ENCODE measurements at regions not wholly inside any gene's neighbourhood (a gene's known extent, or its start where the extent isn't known, plus 50 kb on each side); places are given as distances from the start of the nearest gene placed in this dataset.

DNA sequence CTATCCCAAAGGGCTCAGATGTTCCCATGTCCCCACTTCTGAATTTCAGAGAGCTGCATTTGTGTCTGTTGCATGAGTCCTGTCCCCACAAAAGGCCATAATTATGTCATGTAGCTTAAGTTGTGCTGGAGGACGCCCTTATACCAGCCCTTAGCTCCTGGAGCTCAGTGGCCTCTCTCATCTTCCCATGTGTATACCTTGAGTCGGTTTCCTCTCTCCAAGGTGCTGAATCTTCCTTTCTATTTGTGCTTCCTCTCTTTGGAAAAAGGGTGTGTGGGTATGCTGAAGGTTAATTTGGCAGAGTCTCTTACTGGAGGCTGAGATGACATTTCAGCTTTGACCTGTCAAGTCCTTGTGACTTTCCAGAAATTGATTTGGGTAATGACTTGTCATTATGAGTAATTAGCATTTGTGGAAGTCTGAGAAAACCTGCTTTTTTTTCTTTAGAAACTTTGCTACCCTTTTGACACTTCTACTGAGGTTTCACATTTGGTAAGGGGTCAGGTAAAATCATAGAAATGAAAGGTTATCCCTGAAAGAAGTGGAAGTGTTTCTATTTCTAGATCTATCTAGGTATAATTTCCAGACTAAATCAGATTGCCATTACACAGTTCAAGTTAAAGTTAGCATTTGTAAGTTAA, 185.4 kb downstream of the ABCC12 start:
- H3K9me3 ChIP-seq (ENCODE audit: control insufficient read depth, low read length), result peaks cover 2% of the 10 kb centered on the region
- TF ChIP-seq, protein P1, sequence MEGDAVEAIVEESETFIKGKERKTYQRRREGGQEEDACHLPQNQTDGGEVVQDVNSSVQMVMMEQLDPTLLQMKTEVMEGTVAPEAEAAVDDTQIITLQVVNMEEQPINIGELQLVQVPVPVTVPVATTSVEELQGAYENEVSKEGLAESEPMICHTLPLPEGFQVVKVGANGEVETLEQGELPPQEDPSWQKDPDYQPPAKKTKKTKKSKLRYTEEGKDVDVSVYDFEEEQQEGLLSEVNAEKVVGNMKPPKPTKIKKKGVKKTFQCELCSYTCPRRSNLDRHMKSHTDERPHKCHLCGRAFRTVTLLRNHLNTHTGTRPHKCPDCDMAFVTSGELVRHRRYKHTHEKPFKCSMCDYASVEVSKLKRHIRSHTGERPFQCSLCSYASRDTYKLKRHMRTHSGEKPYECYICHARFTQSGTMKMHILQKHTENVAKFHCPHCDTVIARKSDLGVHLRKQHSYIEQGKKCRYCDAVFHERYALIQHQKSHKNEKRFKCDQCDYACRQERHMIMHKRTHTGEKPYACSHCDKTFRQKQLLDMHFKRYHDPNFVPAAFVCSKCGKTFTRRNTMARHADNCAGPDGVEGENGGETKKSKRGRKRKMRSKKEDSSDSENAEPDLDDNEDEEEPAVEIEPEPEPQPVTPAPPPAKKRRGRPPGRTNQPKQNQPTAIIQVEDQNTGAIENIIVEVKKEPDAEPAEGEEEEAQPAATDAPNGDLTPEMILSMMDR (IDR thresholded peaks at IDR 0.05), result no peak
- no peaks in the 10 kb centered on the region for H3K4me1 ChIP-seq
- no peak overlapping the region for H2AFZ ChIP-seq
- no peak overlapping the region for H3K27ac ChIP-seq
- no peak overlapping the region for H3K9ac ChIP-seq
- H3K4me3 ChIP-seq (ENCODE audit: low read depth, low read length), result no peak overlapping the region
- no peaks in the 10 kb centered on the region for H3K36me3 ChIP-seq (ENCODE audit: control insufficient read depth, insufficient read depth, low read length)
- no peak overlapping the region for H3K4me2 ChIP-seq (ENCODE audit: low read length)
- no peaks in the 10 kb centered on the region for H3K79me2 ChIP-seq
- no peaks in the 10 kb centered on the region for H3K27me3 ChIP-seq (ENCODE audit: control insufficient read depth, insufficient read depth, low read length)

DNA sequence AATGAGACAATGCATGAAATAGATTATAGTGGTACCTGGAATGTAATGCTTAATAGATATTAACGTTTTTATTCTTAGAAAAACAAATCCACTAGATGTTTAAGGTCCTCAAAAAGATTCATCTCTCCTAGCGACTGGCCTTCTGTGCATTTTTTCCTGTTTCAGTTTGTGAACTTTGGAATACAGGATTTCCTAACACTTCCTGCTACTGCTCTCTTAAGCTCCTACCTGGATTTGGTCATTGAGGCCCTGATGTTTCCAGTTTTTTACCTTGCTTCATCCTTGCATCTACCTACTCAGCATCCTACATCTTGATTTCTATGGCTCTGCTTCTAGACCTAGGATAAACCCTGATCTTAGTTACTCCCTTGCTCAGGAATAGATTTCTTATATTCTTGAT, 188.4 kb downstream of the ABCC12 start:
- H3K79me2 ChIP-seq, result no peaks in the 10 kb centered on the region
- no peaks in the 10 kb centered on the region for H3K9me3 ChIP-seq (ENCODE audit: control insufficient read depth, low read length)
- H3K9ac ChIP-seq, result no peak overlapping the region
- no peak overlapping the region for H3K27ac ChIP-seq
- H3K27me3 ChIP-seq (ENCODE audit: control insufficient read depth, insufficient read depth, low read length), result no peaks in the 10 kb centered on the region
- H3K4me3 ChIP-seq (ENCODE audit: low read depth, low read length), result no peak overlapping the region
- TF ChIP-seq, protein P1 (IDR thresholded peaks at IDR 0.05), result no peak
- no peaks in the 10 kb centered on the region for H3K36me3 ChIP-seq (ENCODE audit: control insufficient read depth, insufficient read depth, low read length)
- no peaks in the 10 kb centered on the region for H3K4me1 ChIP-seq
- no peak overlapping the region for H3K4me2 ChIP-seq (ENCODE audit: low read length)
- no peak overlapping the region for H2AFZ ChIP-seq

DNA sequence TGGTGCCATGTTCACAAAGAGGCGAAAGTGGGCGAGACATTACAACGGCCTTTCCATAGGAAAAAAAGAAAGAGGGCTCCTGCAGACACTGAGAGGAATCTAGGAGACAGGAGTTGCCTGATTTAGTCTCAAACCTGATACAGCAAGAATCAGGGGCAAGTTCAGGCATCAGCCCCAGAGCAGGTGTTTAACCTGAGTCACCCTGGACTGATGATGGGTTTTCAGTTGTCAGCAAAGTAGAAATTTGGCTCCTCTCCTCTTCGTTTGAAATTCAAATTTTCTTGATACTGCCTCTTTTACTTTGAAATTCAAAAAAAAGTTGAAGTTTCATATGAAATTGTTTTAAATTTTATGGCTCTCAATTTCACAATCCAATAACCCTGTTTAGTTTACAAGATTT, 189.5 kb downstream of the ABCC12 start:
- Histone ChIP-seq H3K27ac (no peak overlapping the region), H3K4me2 (ENCODE audit: low read length) (no peak overlapping the region), H3K9ac (no peak overlapping the region), H3K9me3 (ENCODE audit: control insufficient read depth, low read length) (no peaks in the 10 kb centered on the region), H2AFZ (no peak overlapping the region), H3K79me2 (no peaks in the 10 kb centered on the region), H3K36me3 (ENCODE audit: control insufficient read depth, insufficient read depth, low read length) (no peaks in the 10 kb centered on the region), H3K4me1 (no peaks in the 10 kb centered on the region), H3K4me3 (ENCODE audit: low read depth, low read length) (no peak overlapping the region), H3K27me3 (ENCODE audit: control insufficient read depth, insufficient read depth, low read length) (no peaks in the 10 kb centered on the region)
- TF ChIP-seq, protein P1 (IDR thresholded peaks at IDR 0.05), result no peak

DNA sequence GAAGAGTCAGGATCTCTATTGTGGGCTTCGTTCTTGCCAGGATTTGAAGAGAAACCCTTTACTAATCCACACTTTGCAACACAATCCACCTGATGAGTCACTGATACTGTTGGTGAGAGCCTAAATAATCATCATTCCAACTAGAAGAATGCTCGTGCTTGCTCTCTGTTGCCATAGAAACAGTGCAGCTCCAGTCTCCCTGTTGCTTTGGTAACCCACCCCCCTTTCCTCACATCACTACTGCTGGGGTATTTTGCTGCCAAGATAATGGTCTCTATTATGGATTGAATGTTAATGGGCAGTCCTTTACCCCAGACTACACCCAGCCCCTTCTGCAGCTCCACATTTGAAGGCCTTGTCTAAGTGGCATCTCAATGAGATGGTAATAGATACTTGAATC, 190.4 kb downstream of the ABCC12 start:
- Histone ChIP-seq H3K36me3 (ENCODE audit: control insufficient read depth, insufficient read depth, low read length) (no peaks in the 10 kb centered on the region), H3K4me2 (ENCODE audit: low read length) (no peak overlapping the region), H3K27ac (no peak overlapping the region), H3K9ac (no peak overlapping the region), H3K9me3 (ENCODE audit: control insufficient read depth, low read length) (no peaks in the 10 kb centered on the region), H3K79me2 (no peaks in the 10 kb centered on the region), H3K4me1 (no peaks in the 10 kb centered on the region), H2AFZ (no peak overlapping the region), H3K27me3 (ENCODE audit: control insufficient read depth, insufficient read depth, low read length) (no peaks in the 10 kb centered on the region), H3K4me3 (ENCODE audit: low read depth, low read length) (no peak overlapping the region)
- TF ChIP-seq, protein P1 (IDR thresholded peaks at IDR 0.05), result no peak

DNA sequence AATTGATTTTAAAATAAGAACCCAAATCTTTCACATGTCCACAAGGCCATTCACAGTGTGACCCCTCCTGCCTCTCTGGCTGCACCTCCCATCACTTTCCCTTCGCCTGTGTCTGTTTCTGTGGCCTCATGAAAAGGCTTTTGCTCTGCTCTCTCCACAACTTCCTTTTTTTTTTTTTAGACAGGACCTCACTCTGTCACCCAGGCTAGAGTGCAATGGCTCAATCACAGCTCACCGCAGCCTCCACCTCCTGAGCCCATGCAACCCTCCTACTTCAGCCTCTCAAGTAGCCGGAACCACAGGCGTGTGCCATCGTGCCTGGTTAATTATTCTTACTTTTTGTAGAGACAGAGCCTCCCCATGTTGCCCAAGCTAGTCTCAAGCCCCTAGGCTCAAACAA, 197.1 kb downstream of the ABCC12 start:
- Histone ChIP-seq H2AFZ (no peak overlapping the region), H3K9ac (no peak overlapping the region), H3K4me2 (ENCODE audit: low read length) (no peak overlapping the region), H3K27me3 (ENCODE audit: control insufficient read depth, insufficient read depth, low read length) (no peaks in the 10 kb centered on the region), H3K79me2 (no peaks in the 10 kb centered on the region), H3K4me3 (ENCODE audit: low read depth, low read length) (no peak overlapping the region), H3K4me1 (no peaks in the 10 kb centered on the region), H3K9me3 (ENCODE audit: control insufficient read depth, low read length) (no peaks in the 10 kb centered on the region), H3K36me3 (ENCODE audit: control insufficient read depth, insufficient read depth, low read length) (no peaks in the 10 kb centered on the region), H3K27ac (no peak overlapping the region)
- TF ChIP-seq, protein P1 (IDR thresholded peaks at IDR 0.05), result no peak

Data from parathyroid adenoma (tissue), 2 donors.